H4 (cell line): ENCODE measurements at regions not wholly inside any gene's neighbourhood (a gene's known extent, or its start where the extent isn't known, plus 50 kb on each side); places are given as distances from the start of the nearest gene placed in this dataset.
"Not testable (repeated sequence)": the region's sequence is repeated elsewhere in the genome, so short reads cannot be mapped to it uniquely, and the experiment has no call there.

Experiments used
- DNase-seq: peaks from one replicate; pipeline ENCODE4 v3.0.0-alpha.2; 2015; ENCODE audit warnings: low spot score

DNA sequence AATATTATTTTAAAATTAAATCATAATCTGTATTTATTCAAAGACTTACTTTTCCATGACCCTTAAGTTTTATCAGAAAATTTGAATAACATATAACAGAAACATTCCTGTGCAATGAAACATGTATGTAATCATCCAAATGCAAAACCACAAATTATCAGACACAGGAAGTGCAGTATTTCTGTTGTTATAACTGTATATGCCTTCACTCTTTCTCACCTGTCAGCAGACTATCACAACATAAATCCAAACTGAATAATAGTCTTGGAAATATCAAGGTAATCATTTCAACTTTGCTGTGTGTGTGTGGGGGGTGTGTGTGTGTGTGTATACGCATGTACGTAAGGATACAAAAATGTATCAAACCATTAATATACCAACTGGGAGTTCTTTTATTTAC, 285.9 kb downstream of the SLC7A11 start:
- DNase-seq: no peak

DNA sequence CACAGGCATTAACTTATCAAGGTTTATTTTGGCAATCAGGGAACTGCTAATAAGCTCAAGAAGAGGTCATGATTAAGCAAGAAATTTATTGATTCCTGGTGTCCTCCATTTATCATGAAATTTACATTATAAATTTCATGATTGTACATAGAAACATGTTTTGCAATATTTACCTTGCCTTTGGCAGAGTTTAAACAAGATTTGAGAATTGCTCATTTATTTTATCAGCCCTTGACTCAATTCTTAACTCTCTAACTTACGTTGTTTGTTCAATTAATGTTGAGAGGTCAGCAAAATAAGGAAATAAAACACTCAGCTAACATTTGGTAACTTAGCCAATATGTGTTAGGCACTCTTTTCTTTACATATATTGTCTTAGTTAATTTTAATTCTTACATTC, 286.6 kb downstream of the SLC7A11 start:
- no peak for DNase-seq

DNA sequence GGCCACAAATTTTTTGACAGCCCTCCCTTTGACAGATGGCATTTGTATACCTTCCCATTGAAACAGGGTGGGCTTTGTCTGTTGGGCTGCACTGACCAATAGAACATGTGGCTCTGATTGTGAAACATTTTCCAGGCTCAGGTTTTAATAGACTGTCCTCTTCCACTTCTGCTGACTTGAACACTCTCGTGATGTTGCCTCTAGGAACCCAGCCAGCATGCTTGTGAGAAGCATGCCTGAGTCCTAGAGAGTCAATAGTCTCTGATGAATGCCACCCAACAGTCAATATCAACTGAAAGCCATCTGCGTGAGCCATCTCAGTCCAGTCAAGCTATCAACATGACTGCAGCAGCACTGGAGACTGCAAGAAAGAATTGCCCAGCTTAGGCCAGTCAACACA, 290.0 kb downstream of the SLC7A11 start:
- no peak for DNase-seq

DNA sequence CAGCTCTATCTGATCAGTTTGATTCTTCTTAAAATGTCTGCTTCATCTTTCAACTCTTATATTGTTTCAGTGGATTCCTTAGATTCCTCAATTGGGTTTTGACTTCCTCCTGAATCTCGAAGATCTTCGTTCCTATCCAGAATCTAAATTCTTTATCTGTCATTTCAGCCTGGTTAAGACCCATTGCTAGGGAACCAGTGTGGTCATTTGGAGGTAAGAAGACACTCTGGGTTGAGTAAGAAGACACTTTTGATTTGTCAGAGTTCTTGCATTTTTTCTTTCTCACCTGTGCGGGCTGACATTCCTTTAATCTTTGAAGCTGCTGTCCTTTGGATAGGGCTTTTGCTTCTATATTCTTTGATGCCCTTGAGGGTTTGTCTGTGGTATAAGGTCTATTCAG, 291.9 kb downstream of the SLC7A11 start:
- DNase-seq: no peak

DNA sequence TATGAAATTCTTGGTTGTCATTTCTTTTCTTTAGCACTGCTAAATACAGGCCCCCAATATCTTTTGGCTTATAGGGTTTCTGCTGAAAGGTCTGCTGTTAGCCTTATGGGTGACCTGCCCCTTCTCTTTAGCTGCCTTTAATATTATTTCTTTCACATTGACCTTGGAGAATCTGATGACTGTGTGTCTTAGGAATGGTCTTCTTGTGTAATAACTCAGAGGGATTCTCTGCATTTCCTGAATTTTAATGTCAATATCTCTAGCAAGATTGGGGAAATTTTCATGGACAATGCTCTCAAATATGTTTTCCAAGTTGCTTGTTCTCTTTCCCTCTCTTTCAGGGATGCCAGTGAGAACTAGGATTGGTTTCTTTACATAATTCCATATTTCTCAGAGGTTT, 292.4 kb downstream of the SLC7A11 start:
- DNase-seq: no peak

DNA sequence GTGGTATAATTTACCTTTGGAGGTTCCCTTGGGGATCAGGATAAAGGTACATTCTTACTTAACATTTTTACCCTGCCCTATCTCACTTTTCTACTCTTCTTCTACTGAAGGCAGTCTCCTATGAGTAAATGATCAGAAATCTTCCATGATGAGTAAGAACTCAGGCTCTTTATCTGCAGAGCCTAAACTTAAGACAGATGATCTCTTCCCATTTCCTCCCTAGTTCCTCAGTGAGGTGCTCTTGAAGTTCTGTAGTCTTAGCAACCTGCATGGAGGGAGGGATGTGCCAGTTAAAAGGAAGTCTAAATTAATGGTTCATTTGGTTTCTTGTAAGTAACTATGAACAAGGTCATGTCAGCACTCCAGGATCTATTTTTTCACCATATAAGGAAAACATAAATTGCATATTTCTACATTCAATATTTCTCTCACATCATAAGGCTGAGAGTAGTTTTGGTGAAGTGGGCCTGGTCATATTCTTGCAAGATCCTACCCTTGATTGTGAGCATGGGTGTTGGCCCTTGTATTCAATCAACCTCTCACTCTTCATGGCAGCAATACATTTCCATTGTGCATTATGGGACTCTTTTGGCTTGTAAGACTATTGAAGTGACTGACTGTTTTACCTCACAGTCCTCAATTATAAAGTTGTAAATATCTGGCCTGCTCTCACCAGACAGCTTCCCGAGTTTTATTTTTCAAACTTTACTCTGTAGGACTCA, 295.5 kb downstream of the SLC7A11 start:
- no peak for DNase-seq

DNA sequence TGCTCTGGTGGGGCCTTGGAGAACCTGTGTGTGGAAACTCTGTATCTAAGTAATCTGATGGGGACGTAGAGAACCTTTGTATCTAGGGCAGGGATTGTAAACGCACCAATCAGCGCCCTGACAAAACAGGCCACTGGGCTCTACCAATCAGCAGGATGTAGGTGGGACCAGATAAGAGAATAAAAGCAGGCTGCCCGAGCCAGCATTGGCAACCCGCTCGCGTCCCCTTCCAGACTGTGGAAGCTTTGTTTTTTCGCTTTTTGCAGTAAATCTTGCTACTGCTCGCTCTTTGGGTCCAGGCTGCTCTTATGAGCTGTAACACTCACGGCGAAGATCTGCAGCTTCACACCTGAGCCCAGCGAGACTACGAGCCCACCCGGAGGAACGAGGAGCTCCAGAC, 299.3 kb downstream of the SLC7A11 start:
- not testable (repeated sequence) for DNase-seq

DNA sequence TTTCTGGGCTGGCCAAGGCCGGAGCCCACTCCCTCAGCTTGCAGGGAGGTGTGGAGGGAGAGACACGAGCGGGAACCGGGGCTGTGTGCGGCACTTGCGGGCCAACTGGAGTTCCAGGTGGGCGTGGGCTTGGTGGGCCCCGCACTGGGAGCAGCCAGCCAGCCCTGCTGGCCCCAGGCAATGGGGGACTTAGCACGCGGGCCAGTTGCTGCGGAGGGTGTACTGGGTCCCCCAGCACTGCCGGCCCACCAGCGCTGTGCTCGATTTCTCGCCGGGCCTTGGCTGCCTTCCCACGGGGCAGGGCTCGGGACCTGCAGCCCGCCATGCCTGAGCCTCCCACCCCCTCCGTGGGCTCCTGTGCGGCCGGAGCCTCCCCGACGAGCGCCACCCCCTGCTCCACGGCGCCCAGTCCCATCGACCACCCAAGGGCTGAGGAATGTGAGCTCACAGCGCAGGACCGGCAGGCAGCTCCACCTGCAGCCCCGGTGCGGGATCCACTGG, 300.1 kb downstream of the SLC7A11 start:
- not testable (repeated sequence) for DNase-seq

DNA sequence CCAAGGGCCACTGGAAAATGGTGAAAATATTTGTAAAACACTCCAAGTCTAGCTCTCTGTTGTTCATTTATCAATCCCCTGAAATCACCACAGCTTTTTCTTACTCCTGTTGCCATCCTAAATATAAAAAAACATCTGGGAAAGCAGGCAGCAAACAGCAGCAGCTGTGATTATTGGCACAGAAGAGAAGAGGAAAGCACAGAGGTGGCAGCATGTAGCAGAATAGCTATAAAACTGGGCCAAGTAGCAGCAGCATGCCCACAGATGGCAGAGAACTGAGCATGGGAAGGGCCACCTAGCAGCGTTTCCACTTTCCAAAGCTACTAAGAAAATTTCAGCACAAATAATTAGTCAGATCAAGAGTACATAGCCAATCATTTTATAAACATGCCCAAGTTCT, 307.2 kb downstream of the SLC7A11 start:
- DNase-seq: no peak

DNA sequence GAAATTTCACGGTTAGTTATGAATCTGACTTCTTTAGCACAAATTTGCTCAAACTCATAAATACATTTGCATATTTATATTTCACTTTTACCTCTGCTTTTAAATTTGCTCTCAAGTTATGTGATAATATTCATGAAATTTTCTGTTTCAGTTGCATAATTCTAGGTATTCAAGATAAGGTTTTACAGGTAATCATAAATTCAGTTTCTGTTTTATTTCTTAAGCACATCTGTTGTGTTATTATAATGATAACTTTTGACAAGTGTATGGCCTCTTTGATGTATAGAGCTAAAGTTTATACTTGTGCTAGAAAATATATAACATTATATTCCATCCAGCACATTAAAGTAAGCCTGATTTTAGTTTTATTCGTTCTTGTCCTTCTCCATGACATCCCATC, 308.1 kb downstream of the SLC7A11 start:
- no peak for DNase-seq

DNA sequence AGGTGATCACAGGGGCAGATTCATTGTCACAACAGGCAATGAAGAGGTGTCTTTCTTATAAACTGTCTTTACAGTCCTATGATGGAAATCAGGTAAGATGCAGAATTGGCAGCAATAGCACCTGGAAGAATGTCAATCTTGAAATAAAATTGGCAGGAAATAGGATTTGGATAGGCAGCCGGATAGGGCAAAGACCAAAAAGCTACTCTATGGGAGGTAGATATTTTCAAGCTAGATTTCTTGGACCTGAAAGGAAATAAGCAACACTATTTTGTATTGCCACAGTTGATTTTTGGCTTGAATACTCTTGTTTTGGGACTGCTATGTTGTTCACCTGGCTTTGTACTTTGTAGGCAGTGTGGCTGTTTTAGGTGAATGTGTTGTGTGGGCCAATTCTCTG, 314.2 kb downstream of the SLC7A11 start:
- no peak for DNase-seq

DNA sequence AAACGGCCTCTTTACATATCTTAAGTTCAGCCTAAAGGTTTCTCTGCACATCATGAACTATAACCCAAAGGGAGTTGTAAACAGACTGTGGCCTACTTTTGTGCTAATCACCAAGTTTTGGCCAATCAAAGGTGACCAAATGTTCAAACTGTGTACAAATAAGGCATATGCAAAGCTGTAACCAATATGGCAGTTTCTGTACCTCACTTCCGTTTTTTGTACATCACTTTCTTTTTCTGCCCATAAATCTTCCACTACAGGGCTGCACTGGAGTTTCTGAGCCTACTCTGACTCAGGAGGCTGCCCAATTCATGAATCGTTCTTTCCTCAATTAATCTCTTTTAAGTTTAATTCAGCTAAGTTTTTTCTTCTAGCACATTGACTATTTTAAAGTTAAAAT, 318.7 kb downstream of the SLC7A11 start:
- DNase-seq: no peak

DNA sequence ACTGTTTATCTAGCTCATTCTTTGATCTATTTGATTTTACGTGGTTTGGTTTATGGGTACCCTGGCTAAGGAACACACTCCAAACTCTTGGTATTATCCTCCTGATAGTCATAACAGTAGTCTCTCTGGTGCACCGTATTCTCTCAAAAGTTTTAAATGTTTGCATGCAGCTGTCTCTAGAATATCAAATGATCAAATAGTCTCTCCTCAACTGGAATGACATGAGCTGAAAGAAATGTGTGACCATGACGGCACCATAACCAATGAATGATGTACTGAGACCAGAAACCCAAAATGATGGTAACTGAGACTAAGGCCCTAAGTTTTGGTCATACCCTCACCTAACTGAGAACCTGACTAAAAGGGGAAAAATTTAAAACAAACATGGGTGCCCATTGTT, 319.4 kb downstream of the SLC7A11 start:
- no peak for DNase-seq

DNA sequence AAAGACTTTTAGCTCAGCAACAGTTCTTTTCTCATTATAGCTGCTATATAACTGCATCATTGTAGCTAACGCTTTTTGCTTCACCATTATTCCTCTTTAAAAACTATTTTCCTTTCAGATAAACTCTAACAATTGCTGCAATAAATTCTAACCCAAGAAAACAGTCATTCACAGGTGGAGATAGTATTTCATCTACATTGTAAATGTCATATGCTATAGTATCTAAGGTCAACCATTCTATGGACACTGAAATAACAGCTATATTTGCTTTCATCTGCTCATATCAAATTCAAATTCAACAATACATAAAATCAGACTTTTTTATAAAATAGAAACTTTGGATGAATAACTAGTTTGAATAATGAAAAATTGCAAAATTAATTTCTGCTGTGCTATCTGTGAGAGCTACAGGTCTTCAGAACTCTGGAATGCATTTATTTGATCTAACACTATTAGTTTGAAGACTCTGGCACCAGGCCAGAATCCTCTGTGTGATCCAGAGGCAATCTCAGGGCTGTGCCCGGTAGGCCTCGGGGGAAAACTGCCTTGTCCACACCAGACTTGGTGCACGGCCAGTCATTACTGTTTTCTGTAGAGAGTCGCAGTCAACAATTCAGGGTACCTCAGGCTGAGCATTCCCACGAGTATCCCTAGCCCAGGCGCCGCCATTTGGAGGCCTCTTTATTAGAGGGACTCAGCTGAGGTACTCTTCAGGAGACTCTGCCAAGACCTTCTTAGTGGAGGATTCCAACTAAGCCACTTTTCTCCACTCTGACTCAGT, 332.4 kb downstream of the SLC7A11 start:
- no peak for DNase-seq

DNA sequence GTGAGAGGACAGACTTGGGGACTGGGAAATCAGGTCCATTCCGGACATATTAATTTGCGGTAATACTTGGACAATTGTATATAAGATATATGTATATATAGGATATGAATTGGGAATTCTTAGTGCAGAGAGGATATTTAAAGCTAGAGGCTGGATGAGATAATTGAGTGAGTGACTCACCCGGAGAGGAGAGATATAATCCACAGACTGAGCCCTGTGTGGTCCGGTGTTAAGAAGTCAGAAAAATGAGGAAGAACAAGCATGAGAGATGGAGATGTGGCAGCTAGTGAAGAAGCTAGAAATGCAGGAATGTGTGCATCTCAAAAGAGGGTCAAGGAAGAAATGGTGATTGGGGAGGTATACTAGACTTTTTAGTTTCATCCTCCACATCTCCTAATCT, 336.2 kb downstream of the SLC7A11 start:
- no peak for DNase-seq

DNA sequence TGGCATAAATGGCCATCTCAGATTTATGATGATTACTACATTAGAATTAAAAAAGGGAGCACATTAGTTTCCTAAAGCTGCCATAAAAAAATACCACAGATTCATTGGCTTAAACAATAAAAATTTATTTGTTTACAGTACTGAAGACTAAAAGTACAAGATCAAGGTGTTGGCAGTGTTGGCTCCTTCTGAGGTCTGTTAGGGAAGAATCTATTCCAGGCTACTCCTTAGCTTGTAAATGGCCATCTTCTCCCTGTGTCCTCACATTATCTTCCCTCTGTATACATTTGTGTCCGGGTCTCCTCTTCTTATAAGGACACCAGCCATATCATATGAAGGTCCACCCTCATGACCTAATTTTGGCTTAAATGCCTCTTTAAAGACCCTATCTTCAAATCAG, 341.0 kb downstream of the SLC7A11 start:
- no peak for DNase-seq

DNA sequence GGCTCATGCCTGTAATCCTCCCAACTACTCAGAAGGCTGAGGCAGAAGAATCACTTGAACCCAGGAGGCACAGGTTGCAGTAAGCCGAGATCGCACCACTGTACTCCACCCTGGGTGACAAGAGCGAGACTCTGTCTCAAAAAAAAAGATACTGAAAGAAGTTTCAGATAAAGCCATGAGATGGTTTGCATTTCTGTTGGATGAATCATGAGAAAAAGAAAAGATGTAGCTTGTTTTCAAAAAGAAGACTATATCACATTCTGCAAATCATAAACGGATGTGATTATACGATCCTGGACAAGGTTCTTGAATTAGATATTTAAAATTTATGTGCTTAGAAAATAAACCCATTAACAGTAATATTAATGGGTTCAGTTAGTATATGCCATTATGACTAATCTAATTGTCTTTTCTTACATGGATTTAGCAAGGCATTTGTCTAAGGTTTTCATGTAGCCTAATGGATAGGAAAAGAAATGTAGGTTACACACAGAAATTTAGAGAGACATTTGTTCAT, 345.9 kb downstream of the SLC7A11 start:
- no peak for DNase-seq

DNA sequence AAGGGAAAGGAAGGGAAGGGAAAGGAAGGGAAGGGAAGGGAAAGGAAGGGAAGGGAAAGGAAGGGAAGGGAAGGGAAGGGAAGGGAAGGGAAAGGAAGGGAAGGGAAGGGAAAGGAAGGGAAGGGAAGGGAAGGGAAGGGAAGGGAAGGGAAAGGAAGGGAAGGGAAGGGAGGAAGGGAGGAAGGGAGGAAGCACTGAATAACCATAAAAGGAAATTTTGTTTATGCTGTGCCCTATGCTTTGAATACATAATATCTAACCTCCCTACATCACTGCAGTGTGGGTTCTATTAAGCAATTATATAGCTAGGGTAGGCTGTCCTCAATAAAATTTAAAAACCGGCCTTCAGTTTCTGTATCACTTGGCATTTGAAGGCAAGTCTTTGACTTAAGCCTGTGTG, 346.6 kb downstream of the SLC7A11 start:
- DNase-seq: not testable (repeated sequence)

DNA sequence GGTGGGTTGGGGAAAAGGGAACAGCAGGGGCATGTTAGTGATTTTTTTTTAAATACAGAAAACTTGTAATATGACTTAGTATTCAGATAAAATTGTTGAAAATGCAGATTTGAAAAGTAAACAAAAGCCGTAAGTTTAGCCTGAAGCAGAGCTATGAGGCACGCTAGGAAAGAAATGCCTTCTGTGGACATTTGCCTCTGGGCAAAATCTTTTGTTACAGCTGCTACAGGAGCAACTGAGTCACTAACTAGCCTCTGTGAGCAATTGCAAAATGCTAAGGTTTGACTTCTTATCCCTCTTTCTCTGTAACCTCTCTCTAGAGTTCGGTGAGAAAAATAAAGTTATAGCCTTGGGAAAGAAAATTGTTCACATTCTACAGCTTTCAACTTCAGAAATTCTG, 350.0 kb downstream of the SLC7A11 start:
- DNase-seq: no peak

DNA sequence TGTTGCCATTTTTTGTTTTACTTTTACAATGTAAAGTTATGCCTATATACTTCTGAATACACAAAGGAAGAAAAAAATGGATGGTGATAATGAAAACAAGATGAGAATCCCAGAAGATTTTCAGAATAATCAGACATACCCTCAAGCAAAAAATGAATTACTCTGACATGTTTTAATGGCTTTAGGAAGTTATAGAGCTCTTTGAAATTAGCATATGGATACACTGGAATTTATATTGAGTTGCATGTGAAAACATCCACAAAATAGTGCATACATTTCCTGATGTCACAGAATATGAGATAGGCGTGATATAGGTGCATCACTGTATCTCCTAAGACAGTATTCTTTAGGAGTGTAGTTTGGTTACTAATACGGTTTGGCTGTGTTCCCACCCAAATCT, 351.3 kb downstream of the SLC7A11 start:
- no peak for DNase-seq

DNA sequence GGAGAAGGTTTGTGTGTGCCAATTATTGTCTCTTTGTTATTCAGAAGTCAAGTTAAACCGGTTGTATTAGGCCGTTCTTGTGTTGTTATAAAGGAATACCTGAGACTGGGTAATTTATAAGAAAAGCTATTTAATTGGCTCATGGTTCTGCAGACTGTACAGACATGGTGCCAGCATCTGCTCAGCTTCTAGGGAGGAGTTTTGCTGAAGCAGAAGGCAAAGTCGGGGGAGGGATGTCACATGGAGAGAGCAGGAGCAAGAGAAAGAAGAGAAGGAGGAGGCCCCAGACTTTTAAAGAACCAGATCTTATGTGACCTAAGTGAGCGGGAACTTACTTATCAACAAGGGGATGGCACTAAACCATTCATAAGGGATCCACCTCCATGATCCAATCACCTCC, 349.3 kb upstream of the PCDH18 start:
- no peak for DNase-seq

DNA sequence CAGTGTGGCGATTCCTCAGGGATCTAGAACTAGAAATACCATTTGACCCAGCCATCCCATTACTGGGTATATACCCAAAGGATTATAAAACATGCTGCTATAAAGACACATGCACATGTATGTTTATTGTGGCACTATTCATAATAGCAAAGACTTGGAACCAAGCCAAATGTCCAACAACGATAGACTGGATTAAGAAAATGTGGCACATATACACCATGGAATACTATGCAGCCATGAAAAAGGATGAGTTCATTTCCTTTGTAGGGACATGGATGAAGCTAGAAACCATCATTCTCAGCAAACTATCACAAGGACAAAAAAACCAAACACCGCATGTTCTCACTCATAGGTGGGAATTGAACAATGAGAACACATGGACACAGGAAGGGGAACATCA, 335.8 kb upstream of the PCDH18 start:
- not testable (repeated sequence) for DNase-seq

DNA sequence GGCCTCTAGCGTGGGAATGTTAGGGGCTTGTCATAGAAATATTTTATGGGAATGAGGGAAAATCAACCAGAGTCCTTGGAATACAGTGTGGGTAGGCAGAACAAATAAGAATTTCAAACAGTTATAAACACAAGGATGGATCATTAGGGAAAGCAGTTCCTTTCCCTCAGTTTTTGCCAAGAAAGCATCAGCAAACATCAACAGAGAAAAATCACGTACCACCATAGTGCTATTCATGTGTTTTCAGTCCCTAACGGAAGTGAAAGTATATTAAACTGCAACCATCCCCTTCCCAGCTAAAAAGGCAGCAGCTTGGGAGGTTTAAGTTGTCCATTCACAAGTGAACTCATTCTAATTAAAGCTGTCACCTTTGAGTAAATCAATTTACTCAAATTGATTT, 334.4 kb upstream of the PCDH18 start:
- DNase-seq: no peak
